HG02798 (cell line): ENCODE measurements at regions not wholly inside any gene's neighbourhood (a gene's known extent, or its start where the extent isn't known, plus 50 kb on each side); places are given as distances from the start of the nearest gene placed in this dataset.

Experiments used
- ATAC-seq: cut with Tn5 transposase; IDR thresholded peaks from one replicate; pipeline ENCODE4 v1.9.1; 2021; ENCODE audit warnings: mild to moderate bottlenecking; ENCODE audit not compliant: unreplicated experiment, poor library complexity

DNA sequence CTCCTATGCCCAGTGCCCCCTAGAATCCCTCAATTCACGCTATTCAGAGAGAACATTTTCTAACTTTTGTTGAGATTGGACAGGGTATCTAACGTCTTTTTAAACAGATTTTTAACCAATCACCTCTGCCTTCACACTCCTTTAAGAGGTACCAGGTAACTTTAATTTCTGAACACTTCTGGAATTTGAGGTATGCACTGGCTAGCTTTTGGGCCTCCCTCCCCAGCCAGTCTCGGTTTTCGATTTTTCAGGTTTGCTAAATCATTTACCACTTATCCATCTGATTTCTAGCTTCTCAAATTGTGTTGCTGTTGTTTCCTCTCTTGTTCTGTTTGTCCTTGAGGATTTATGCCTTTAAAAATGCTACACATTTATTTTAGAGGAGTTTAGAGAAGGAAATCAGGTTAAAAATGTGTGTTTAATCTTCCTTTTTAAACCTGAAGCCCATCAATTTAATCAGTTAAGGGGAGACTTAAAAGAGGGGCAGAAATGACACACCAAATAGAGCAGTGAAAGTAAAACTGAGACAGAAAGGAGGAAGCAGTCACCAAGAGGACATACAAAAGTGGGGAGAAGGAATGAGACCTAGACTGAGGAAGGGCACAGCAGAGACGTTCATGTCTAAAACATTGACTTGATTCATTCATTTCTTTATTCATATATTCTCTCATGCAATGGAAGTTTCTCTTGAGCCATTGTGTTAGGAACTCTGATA, 139.6 kb upstream of the HTR2A start:
- peak; percentile 99 for ATAC-seq

DNA sequence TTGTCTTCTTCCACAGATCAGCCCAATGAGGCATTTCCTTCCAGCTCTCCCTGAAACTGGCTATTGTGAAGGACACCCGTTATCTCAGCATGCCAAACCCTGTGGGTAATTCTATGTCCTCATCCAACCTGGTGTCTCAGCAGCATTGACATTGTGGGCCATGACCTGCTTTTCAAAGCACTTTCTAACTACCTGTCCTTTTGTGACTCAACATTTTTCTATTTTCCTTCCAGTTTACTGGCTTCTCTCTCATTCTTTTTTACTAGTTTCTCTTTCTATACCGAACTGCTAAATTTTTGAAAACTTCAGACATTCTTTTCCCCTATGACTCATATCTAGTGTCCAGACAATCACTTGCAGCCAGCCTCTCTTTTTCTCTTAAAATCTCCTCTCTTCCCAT, 136.4 kb upstream of the HTR2A start:
- no peak for ATAC-seq

DNA sequence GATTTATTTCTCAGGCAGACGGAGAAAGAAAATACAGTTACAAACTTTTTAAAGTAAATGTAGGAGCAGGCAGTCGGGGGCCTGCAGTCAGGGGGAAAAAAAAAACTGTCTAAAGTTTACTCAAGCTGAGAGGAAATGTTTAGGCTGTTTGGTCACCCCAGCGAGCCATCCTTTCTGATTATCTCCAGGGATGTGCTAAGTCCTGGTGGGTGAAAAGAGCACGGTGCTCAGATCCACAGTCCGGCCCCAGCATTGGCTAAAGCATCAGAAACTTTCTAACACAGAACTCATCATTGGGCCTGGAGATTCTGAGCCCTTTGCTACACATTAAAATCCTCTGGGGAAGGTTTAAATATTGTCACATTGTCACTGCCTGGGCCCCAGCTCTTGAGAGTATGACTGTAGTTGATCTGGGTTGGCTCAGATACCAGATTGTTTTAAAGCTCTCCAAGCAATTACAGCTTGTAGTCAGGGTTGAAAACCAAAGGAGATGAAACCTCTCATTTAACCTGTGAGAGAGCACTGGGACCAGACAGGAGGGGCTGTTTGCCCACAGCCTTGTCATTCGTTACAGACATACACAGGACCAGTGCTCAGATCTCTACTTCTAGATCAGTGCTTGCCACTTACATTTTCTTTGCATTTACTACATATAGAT, 131.1 kb upstream of the HTR2A start:
- ATAC-seq, result no peak

DNA sequence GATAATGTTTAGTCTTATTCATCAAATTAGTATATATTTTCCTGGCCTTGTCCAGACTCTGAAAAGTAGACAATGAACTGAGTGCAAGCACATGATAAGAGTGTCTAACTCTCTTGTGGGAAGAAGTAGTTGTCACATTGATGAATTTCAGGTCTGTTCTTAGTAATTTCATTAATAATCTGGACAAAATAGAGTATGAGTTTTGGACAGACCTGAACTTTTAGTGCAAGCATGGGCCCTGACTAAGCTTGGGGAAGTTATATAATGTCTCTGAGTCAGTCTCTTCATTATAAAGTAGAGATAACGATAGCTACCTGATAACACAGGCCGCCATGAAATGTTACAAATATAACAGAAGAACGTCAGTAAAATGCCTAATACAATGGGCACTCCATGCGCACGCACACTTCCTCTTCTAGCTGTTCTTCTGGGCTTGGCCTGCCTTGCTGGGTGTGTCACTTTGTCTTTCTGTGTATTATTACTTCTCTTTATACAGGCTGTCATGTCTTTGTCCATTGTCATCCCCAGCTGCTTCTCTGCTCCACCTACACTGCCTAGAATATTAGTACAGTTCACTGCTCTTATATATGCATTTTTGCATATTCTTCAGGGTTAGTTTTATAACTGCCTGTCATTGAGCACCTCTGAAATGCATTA, 129.1 kb upstream of the HTR2A start:
- no peak for ATAC-seq

DNA sequence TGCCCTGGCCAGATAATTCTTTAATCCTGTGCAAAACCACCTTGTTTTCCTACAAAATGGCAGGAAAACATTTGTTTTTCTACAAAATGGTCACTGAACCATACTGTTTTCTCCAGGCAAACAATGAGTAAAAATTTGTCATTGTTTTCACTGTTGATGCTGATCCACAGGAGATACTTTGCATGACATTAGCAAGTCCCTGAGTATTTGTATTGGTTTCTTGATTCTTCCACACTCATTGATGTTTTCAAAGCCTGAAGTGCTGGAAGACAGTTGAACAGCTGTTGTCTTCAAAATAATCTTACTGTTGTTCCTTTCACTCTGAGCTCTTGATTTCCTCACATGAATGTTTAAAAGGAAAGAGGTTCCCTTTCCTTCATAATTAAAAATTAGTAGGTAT, 123.1 kb upstream of the HTR2A start:
- ATAC-seq, result no peak

DNA sequence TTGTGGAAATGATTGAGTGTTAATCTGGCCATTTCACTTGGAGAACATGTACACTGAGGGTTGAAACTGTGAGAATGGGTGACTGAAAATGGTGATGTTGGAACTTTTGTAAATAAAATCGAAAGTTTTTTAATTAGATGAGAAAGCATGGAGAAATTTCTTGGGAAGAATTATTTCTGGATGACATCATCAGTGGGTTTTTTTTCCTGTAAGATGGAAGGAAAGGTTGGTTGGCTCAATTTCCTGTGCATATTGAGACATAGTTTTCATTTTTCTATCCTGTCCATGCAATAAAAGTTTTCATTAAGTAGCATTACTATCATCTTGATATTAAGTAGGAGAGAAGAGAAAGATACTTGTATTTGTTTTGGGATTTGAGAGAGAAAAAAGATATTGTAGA, 120.6 kb upstream of the HTR2A start:
- ATAC-seq, result no peak

DNA sequence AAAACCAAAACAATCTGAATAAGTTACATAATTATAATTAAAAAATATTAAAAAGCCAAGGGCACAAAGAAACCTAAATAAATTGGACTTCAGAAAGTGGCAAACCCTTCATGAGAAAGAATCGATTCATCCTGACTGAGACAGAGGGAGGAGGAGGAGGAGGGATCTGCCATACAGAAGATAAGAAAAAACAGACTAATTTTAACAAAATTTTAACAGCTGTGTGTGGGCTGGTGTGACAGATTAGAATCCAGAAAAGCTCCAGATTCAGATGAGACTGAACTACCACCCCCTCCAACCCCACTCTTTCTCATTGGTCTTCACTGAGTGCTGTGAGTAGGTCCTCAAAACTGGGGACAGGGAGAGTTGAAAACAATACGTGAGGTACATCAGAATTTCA, 111.5 kb upstream of the HTR2A start:
- ATAC-seq, result no peak

DNA sequence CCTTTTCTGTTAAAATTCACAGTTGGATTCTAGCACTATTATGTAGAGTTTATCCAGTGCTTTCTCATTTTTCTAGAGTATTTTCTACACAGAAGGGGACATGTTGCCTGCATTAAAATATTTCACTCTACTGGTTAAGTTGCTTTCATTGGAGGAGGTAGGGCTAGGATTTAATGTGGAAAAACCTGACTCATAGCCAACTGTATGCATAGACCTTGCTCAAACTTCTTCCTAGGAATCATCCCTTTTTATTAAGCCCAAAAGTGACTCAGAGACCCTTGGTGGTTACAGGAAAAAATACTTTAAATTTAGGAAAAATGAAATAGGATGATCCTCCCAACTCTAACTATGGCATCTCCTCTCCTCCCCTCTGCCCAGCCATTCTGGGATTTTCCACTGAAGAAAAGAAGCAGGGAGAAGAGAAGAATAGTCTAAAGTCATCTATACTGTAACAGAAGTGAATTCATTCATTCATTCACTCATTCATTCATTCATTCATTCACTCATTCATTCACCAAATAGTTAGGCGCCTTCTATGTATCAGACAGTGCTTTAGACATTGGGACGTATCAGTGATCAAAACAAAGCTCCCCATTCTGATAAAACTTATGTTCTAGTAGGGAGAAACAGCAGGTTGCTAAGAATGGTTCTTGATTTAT, 109.0 kb upstream of the HTR2A start:
- ATAC-seq, result no peak

DNA sequence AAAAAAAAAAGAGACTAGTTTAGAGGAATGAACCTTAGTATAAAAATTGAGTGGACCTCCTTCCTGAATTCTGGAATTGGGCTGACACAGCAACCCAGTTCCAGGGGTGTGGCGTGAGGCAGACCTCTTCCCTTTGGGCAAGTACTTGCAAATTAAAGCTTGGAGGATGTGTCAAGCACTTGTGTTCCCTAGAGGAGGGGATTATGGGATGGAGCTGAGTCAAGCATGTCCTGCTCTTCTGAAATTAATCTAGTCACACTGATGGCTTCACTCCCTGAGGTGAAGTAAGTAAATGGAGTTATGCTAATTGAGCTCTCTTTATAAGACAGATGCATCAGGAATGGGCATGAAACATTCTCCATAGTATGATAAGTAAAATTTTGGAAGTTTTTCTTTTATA, 107.7 kb upstream of the HTR2A start:
- ATAC-seq, result no peak

DNA sequence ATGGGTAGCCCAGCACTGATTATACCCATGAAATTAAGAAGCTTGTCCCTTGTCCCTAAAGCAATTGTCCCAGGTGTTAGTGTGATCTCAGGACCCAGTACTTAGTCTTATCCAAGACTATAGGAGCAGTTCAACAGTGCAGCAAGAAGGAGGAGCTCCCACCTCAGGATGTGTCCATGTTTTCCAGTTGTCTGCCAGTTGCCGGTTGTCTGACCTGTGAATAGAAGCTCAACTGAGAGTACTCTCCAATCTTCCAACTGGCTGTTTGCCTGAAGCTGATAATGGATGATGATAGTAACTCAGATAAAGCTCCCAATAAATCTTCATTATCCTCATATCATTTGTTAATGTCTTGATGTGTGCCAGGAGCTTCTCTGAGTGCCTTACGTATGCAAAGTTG, 107.2 kb upstream of the HTR2A start:
- ATAC-seq, result no peak

DNA sequence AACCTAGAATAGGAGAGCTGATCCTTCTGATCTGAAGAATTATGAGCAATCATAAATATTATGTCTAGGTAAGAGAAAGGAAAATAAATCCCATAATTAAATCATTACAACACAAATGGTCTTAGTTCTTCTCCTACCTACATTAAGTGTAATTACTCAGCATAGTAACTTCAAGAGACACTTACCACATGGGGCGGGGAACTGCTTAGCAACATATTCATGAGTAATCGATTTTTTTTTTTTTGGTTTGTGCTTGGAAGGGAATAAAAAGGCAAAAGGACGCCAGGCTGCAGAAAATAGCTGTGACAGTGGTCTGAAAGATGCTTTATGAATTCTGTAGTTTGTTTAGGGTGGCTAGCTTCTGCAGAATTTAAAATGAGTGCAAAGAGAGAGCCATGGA, 103.3 kb upstream of the HTR2A start:
- ATAC-seq, result no peak

DNA sequence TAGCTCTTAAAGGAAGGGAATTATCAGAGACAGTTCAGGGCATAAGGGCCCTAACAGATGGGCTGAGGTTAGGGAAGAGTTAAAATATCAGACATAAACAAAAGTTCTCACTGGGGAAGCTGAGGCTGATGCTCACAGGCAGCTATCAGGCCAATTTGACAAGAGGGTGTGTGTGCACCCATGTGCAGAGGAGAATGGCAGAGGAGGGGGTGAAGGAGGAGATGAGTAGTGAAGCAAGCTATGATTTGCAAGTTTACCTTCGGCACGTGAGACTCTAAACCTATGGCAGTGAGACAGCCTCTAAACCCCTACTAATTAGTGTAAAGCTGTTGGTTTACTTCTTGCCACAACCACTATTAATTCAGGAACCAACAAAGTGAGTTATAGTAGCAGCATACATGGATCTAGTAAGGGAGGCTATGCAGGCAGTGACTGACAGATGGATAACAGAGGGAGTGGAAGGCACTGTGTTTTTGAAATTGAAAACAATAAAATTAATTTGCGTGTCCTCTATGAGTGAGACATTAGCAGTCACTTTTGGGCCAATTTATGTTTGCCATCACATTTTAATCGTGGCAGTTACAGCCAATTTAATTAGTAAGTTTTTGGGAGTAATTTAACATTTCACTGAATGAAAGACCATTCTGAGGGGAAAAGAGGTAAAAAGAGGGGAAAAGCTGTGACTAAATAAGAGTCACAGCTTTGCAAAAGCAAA, 99.6 kb upstream of the HTR2A start:
- peak; percentile 24 for ATAC-seq

DNA sequence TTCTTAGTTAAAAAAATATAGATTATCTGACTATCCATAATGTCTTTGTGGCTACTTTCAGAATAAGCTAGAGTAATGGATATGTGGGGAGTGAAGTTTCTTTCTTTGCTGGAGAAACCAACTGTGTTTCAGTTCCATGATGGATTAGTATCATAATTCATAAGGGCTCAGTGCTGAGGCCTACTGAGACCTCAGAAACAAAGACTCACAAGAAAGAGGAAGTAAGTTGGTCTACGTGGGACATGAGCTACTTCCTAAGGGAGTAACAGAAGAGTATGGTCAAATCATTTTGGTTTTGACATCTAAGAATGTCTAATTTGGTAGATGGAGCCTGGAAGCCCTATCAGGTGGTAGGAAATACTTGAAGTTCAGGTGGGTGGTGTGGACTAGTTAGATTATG, 99.0 kb upstream of the HTR2A start:
- peak; percentile 91 for ATAC-seq

DNA sequence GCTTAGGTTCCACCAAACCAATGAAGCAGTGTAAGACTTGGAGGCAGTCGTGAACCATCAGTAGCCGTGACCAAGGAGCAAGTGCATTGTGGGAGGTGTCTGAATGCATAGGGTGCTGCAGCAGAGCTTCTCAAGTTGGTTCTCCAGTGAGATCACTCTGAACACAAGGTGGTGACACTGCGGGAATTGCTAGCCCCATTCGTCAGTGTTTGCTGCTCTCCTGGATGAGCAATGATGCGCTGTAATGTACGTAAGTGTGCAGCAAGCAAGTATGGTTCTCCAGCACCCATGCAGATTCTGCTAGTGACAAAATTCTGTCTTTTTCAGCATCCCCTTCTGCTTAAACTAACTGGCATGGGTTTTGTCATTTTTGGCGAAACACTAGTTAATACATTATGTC, 97.6 kb upstream of the HTR2A start:
- no peak for ATAC-seq

DNA sequence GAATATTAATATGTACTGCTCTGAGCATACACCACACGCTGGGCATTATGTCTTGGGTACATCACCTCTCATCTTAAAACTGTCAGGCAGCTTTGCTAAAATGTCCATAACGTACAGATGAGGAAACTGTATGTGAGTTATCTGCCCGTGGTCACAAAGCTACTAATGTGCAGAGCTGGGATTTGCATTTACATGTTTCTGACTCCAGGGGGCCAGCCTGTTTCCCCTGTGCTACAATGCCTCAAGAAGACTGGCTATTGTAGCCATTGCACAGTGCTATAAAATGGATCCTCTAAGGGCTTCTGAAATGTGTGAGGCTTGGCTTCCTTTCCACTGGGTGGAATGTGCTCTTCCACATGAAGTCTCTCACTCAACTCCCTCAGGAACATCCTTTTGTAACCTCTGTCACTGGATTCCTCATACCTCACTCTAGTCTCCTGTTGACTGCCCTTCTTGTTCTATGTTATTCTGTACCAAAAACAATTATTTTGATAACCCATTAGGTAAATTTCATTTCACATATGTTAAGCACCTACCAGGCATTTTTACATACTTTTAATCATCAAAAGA, 95.6 kb upstream of the HTR2A start:
- peak; percentile 56 for ATAC-seq

DNA sequence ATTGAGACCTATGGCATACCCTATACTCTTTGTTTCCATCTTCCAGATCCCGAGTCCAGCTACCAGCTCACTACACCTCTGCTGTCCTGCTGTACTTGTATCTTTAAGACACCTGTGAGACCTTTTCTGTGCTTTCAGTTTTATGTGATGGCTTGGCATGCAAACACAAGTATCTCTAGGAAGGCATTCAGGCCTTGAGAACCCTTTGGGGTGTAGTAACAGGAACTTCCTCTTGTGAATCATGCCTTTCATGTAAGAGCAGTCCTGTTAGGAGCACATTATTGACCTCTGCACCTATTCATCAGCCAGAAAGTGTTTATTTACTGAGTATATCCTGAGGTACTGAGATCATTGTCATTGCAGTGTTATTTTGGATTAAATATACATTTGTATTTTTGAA, 87.0 kb upstream of the HTR2A start:
- peak; percentile 79 for ATAC-seq

DNA sequence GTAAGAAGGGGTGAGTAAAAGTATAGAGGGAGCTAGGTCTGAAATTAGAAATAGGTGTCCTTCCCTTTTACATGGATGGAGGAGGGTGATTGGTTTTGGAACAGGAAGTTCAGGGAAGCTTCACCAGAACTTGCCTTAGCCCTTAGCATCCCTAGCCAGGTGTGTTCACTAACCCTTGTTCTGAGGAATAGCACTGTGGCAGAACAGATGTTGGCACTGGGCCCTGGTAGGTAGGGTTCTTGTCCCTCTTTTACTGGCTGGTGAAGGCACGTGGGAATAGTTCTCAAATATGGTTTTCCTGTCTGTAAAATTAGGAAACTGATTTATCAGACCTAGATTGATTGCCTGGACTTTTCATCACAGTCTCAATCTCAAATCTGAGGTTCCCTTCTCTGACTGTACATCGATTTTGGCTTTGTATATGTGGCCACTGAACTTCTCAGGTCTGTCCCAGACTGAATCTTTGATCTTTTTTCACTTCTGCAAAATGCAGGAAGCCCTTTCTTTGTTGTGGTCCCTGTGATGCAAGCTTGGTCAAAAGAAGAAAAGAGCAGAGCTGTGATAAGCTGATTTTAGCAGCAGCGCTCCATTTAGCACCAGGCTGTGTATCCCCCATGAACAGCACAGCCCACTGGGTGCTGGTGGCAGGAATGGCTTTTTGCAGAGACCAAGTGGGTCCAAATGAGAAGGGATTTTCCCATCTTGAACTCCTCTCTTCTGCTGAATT, 86.2 kb upstream of the HTR2A start:
- peak; percentile 91 for ATAC-seq

DNA sequence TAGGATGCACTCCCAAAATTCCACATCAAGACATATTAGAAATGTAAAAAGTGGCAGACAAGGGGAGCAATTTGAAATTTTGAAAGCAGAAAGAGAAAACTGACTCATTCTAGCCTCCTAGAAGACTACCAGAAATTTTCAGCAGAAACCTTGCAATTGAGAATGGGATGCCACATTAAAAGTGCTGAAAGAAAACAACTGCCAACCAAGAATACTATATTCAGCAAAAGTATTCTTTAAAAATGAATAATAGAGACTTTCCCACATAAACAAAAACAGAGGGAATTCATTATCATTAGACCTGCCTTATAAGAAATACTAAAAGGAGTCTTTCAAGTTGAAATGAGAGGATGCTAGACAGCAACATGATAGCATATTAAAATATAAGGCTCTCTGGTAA, 78.3 kb upstream of the HTR2A start:
- no peak for ATAC-seq

DNA sequence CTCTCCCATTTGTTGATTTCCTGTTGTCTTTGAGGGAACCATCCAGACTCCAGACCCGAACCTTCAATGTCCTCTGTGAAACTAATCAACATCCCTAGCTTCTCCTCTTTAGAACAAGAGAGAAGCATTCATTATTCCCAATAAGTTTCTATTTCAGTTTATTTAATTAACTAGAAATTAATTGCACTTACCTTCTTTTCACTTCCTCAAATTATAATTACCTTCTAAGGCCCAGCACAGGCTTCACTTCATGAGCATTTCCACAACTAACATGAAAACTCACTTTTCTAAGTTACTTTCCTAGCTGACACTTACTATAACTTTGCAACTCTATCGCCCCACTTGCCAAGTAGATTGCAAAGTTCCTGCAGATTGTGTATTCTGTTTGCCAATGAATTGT, 71.6 kb upstream of the HTR2A start:
- no peak for ATAC-seq
